NAMALWA (cell line): ENCODE measurements at regions not wholly inside any gene's neighbourhood (a gene's known extent, or its start where the extent isn't known, plus 50 kb on each side); places are given as distances from the start of the nearest gene placed in this dataset.
"Not testable (repeated sequence)": the region's sequence is repeated elsewhere in the genome, so short reads cannot be mapped to it uniquely, and the experiment has no call there.

Source experiments
- DNase-seq: peaks from one replicate; pipeline ENCODE4 v3.0.0-alpha.2; 2015; ENCODE audit warnings: low spot score

GRCh38 chr15:26024241-26024640 lies 161.1 kb upstream of the ATP10A start:
- DNase-seq = no peak

DNA sequence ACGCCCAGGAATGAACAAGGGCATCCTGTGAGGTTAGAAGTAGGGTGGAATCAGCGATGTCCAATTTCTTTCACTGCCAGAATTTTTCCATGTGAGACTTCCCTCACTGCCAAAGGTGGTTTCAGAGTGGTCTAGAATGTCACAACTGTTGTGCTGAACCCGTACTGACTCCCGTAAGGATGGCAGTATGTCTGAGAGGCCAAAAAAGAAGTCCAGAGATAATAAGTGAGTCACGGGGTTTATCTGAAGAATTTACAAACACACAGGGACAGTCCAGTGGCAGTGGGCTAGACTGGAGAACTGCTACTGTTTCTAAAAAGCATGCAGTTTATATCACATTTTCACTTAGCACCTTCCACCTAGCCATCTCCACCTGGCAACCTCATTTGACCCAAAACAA lies 160.6 kb upstream of the ATP10A start:
- no peak for DNase-seq

DNA sequence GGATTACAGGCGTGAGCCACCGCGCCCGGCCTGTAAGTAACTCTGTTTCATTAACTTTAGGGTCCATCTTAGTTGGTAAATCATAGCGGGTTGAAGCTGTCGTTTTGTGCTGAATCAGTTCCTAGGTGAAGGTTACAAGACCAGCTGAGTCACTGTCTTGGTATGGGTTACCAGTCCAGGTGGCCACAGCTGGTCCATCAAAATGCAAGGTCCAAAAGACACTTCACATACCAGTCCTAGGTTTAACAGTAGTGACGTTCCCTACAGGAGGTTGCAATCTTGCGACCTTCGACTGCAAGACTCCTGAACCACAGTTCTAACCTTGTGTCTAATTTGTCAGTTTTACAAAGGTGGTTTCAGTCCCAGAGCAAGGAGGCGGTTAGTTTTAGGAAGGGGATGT lies 160.1 kb upstream of the ATP10A start:
- DNase-seq = no peak

DNA sequence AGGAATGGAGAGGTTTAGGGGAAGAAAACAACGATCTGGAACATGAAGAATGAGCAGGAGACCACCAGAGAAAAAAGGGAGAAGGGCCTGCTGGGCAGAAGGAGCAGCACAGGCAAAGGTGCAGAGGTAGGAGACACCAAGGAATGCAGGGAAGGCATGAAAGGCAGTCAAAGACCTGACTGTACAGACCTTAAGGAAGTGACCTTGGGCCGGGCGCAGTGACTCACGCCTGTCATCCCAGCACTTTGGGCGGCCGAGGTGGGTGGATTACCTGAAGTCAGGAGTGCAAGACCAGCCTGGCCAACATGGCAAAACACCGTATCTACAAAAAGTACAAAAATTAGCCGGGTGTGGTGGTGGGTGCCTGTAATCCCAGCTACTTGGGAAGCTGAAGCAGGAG lies 157.7 kb upstream of the ATP10A start:
- DNase-seq = no peak

GRCh38 chr15:26017665-26018064 lies 154.5 kb upstream of the ATP10A start:
- no peak for DNase-seq

GRCh38 chr15:26015516-26016075 lies 152.5 kb upstream of the ATP10A start:
- DNase-seq = no peak

DNA sequence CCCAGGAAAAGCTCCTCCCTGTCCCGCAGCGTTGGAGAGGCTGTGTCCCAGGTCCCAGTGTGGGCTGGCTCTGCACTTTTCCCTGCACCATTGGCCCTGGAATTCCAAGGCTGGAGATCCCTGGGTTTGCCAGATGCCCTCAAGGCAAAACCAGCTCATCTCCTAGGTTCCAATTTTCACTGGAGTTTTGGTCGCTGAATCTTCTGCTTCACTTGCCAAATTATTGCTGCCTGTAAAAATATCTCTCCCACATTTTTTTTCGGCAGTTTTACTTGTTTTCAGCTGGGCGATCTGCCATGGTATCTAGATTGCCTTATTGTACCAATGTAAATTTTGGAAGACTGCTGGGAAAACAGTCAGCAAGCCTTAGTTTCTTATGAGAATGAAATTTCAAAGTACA lies 150.9 kb upstream of the ATP10A start:
- no peak for DNase-seq

- DNase-seq = no peak
Observed at GRCh38 chr15:26011916-26012315, 148.8 kb upstream of the ATP10A start.

DNA sequence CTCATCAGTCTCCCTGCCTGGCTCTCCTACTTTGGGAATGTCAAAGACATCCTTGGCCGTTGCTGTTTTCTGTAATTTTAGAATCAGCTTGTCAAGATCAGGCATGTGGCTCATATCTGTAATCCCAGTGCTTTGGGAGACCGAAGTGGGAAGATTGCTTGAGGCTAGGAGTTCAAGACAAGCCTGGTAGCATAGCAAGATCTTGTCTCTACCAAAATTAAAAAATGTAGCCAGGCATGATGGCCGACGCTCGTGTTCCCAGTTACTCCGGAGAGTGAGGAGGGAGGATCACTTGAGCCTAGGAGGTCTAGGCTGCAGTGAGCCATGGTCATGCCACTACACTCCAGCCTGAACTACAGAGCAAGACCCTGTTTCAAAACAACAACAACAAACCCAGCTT lies 144.0 kb upstream of the ATP10A start:
- no peak for DNase-seq

DNA sequence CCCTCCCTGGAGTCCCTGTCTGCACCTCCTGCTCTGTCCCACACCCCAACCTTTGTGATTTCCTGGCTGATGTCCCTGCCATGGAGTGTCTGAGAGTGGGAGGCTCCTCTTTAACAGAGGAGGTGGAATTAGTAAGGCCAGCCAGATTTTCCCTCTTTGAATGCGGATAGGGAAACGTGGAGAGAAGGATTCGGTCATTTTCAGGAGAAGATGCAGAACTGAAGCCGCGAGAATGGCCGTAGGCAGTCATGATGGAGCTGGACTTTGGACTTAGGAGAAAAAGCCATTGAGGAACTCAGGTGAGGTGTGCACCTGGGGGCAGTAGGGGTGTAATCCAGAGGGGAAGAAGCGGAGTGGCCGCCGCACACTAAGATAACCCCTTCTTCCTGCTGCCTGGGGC lies 138.1 kb upstream of the ATP10A start:
- DNase-seq = no peak

DNA sequence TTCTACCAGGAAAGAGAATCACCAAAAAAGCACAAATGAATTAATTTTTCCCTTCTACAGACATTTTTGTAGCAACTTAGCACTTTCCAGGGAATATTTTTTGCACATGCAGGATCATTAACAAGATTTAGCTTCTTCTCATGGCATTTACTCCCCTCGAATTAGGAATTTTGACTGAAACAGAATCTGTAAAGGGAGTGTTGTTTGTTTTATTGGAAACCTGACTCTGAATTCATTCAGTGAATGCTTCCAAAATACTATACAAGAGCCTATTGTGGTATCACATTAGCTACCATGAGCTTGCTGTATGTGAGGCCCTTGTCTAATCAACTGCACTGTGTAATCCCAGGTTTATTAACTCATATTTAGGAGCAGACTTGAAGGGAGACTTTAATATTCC lies 130.4 kb upstream of the ATP10A start:
- DNase-seq = no peak

GRCh38 chr15:25990220-25990619 lies 127.1 kb upstream of the ATP10A start:
- no peak for DNase-seq

GRCh38 chr15:25989327-25989726 lies 126.2 kb upstream of the ATP10A start:
- DNase-seq = peak; percentile 11

GRCh38 chr15:25988716-25989115 lies 125.6 kb upstream of the ATP10A start:
- not testable (repeated sequence) for DNase-seq

DNA sequence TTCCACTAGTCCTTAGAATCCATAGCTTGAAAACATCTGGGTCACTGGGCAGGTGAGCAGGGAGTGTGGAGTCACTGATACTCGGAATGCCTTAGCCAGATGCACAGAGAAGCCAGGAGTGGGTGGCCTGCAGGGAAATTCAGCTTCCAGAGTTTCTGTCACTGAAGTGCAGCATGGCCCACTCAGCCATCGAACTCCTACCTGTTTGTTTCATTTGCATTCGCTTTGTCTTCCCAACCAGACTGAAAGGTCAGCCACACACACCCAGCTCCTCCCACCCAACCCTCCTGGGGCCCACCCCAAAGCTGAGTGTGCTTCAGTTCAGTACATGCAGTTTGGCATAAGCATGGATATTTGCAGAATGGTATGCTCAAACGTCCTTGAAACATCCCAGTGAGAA lies 124.5 kb upstream of the ATP10A start:
- DNase-seq = no peak

DNA sequence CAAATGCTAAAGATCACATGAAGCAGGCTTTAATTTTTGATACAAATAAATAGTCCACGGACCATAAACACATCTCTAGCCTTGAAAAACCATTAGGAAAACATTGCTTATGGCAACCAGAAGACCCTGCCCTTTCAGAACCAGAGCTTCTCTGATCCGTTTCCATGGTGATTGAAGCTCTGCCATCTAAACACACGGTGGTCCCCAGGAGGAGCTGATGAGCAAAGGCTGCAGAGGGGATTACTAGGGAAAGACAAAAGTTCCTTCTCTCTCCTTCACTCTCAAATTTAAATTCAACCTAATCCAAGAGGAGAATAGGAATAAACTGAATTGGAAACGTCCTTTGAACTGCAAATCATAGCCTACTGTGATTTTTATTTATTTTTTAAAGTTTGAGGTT lies 122.0 kb upstream of the ATP10A start:
- no peak for DNase-seq

DNA sequence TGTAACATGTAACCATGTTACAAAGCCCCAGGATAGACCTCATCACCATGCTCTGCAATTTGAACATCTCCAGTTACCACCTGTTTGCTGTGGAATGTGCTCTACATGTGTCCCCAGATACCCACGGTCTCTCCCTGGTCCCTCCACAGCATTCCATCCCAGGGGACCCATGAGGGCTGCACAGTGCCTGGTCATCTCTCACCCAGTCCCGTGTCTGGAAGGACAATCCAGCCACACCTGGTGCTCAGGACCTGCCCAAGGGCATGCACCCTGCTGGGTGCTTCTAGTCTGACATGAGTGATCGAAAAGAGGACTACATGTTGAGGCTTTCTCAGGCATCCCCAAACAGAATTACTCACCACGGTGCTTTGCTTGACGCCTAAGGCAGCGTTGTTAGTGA lies 119.6 kb upstream of the ATP10A start:
- DNase-seq = no peak

- no peak for DNase-seq
Observed at GRCh38 chr15:25981114-25981513, 118.0 kb upstream of the ATP10A start.

DNA sequence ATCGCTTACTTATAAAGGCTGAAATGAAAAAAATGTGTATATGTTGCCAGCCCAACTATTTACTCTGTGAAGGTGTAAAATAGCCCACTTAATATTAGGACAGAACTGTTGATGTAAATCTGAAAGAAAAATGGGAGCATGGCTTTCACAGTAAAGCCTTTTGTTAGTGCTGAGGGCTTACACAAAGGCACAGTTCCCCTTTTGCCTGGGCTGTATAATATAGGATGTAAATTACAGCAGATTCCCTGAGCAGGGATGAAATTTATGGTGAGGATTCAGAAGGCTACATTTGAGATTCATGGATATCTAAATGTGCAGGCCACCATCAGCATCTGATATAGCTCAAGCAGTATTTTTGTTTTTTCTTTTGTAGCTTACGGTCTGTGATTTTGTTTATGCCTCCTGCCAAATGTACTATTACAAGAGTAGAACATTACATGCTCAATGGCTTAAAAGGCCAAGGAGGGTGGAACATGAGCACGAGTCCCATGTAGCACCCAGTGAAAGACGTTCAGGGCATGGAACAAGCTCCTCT lies 109.1 kb upstream of the ATP10A start:
- no peak for DNase-seq

- no peak for DNase-seq
Observed at GRCh38 chr15:25971053-25971452, 107.9 kb upstream of the ATP10A start.

DNA sequence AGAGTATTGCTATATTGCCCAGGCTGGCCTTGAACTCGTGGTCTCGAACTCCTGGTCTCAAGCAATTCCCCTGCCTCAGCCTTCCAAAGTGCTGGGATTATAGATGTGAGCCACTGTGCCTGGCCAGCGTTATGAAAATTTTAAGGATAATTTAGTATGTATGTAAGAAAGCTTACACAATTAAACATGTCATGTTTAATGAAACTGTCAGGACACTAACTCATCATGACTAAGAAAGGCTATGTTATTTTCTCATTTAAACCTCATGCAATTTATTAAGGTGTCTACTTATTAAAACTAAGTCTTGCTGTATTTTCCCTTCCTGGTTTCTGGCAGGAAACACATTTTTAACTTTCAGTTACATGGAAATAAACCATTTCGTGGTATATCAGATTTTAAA lies 106.8 kb upstream of the ATP10A start:
- DNase-seq = no peak

GRCh38 chr15:25967116-25967515 lies 104.0 kb upstream of the ATP10A start:
- DNase-seq = no peak

DNA sequence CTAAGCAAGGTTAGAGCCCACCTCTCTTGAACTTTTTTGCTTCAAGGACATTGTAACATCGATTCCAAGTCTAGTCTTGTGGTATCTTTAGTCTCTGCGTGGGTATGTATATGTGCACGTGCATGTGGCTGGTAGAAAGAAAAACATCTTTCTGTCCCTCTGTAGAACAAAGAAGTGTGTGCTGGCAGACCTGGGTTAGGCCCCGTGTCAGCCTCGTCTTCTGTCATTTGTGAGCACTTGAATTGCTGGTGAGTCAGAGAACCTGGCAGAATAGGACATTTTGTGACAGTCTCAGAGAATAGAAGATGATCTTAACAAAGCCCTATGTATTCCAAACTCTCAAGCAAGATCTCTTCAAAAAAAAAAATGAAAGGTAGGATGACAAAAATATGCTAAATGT lies 102.2 kb upstream of the ATP10A start:
- DNase-seq = no peak

- DNase-seq = no peak
Observed at GRCh38 chr15:25960273-25960672, 97.1 kb upstream of the ATP10A start.

- no peak for DNase-seq
Observed at GRCh38 chr15:25959100-25959499, 96.0 kb upstream of the ATP10A start.
